Gastrocnemius medialis (tissue), 4 donors: ENCODE measurements at regions not wholly inside any gene's neighbourhood (a gene's known extent, or its start where the extent isn't known, plus 50 kb on each side); places are given as distances from the start of the nearest gene placed in this dataset.

Source experiments
- POLR2A ChIP-seq, 2 donors: fragments of 450-650 bp; IDR thresholded peaks; one replicate each; pipeline ENCODE4 v1.6.1; 2017; ENCODE audit warnings: antibody characterized with exemption in 2 of 2, mild to moderate bottlenecking in 2 of 2, moderate library complexity in 2 of 2
- TF ChIP-seq, protein P1 (sequence below), 5 experiments: fragments of 450-650 bp in 3 of 5; fragments of 200-600 bp in 2 of 5; sonication (generic) in 2 of 5; IDR thresholded peaks in 4 of 5; conservative IDR thresholded peaks in 1 of 5; 1 replicate in 4 of 5; 2 replicates in 1 of 5; pipeline ENCODE4 v1.5.1; 2016 to 2019; ENCODE audit warnings: antibody characterized with exemption in 5 of 5, mild to moderate bottlenecking in 3 of 5, moderate library complexity in 3 of 5

DNA sequence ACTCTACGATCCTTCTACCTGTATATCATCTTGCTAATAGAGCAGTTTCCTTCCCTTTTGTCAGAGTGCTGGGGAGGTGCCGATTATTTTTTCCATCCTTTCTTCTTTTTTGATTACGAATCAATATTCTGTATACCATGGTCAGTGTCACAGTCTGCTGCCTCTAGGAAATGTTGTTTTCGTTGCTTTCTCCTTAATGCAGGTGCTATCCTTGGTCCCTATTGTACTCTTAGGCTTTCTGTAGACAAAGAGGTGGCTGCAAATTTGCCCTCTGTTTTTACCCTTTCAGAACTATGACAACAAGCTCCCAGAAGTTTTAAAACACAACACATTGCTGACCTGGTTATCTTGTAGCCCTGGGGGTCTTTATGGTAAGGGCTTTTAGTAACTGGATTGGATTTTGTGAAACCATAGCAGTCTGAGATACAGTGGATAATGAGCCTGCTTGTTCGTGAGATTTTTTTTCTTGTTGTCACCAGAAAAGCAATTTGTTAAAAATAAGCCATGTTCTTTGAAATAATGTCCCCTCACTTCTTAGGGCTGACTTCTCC lies 430.3 kb upstream of the TPM1 start:
- TF ChIP-seq, protein P1, sequence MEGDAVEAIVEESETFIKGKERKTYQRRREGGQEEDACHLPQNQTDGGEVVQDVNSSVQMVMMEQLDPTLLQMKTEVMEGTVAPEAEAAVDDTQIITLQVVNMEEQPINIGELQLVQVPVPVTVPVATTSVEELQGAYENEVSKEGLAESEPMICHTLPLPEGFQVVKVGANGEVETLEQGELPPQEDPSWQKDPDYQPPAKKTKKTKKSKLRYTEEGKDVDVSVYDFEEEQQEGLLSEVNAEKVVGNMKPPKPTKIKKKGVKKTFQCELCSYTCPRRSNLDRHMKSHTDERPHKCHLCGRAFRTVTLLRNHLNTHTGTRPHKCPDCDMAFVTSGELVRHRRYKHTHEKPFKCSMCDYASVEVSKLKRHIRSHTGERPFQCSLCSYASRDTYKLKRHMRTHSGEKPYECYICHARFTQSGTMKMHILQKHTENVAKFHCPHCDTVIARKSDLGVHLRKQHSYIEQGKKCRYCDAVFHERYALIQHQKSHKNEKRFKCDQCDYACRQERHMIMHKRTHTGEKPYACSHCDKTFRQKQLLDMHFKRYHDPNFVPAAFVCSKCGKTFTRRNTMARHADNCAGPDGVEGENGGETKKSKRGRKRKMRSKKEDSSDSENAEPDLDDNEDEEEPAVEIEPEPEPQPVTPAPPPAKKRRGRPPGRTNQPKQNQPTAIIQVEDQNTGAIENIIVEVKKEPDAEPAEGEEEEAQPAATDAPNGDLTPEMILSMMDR (IDR thresholded peaks at IDR 0.05 in 4 of 5, conservative IDR thresholded peaks at IDR 0.05 in 1 of 5), result no peak
- TF ChIP-seq POLR2A (IDR thresholded peaks at IDR 0.05), result no peak
